H4 (cell line): ENCODE measurements at regions not wholly inside any gene's neighbourhood (a gene's known extent, or its start where the extent isn't known, plus 50 kb on each side); places are given as distances from the start of the nearest gene placed in this dataset.
"Not testable (repeated sequence)": the region's sequence is repeated elsewhere in the genome, so short reads cannot be mapped to it uniquely, and the experiment has no call there.

Source experiments
- DNase-seq: peaks from one replicate; pipeline ENCODE4 v3.0.0-alpha.2; 2015; ENCODE audit warnings: low spot score

DNA sequence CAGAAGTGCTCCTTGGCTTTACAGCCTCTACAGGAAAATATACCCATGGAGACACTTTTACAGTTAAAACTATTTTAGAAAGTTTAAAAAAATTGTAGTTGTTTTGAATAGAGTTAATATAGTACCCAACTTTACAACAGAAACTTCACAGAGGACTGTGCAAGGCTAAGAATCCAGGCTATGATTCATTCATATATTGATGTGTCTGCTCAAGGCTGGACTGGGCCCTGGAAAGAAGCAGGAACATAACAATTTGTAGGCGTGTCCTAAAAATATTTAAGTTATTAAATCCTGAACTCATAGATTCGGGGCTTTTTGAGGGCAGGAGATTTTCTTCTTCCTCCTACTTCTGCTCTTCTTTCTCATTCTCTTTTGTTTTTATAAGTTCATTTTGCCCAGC lies 291.5 kb upstream of the CCDC179 start:
- no peak for DNase-seq

DNA sequence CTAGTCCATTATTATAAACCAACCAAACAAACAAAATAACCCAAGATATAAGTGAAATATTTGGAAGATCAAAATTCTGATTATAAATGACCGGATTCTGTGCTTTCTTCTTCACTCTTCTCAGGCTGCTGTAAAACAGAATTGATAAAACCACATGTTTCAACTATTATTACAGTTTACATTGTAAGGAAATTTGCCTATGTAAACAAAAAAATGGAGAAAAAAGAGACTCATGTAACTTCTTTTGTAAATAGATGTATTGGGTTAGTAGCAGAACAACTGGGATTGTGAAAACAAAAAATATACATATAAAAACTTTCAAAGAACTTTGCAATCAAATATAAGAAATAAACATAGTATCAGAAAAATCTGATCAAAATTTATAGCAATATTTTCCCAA lies 295.2 kb upstream of the CCDC179 start:
- DNase-seq = no peak

DNA sequence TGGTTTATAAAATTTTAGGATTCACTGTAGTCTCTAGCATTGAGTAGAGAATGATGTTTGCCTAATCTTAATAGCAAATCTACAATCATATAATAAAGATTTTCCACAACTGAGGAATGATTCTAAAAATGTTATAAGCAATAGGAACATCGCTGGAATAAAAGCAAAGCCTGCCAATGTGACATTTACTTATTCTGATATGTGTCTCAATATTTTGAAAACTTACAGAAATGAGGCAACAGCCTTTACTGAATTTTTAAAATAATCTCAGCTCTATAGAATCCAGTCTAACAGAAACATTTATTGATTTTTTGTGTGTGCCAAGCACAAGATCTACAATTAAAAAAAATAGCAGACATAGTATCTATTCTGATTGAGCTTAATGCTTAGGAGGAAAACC lies 303.7 kb upstream of the CCDC179 start:
- no peak for DNase-seq

DNA sequence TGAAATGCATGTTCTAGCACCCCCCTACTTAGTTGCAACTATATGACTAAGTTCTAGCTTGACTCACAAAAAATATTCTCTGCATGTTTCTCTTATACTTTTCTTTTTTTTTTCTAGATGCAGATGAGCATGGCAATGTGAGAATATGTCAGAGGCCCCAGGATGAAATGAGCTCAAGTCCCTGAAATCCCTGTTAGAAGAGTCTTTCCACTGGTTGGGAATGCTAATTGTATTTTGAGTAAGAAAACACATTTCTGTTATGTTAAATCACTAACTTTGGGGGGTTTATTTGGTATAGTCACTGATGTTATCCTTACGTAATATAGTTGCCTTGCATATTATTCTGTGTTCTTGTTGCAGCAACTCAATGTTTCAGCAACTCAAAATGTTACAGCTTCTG lies 306.1 kb upstream of the CCDC179 start:
- DNase-seq = no peak

DNA sequence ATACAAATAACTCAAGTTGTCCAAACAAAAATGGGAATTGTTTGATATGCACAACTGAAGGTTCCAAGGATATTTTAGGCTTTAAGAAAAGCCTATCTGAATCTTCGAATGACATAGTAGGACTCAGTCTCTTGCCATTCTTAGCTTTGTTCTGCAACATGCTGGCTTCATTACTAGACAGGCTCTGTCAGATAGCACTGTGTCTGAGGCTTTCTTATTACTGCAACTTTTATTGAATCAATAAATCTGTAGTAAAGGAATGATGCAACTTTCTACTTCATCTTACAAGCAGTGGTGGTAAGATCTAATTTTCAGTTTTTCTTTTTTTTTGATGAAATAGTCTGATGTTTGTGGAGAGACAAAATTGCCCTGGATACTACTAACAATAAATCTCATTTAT lies 319.3 kb upstream of the CCDC179 start:
- no peak for DNase-seq

DNA sequence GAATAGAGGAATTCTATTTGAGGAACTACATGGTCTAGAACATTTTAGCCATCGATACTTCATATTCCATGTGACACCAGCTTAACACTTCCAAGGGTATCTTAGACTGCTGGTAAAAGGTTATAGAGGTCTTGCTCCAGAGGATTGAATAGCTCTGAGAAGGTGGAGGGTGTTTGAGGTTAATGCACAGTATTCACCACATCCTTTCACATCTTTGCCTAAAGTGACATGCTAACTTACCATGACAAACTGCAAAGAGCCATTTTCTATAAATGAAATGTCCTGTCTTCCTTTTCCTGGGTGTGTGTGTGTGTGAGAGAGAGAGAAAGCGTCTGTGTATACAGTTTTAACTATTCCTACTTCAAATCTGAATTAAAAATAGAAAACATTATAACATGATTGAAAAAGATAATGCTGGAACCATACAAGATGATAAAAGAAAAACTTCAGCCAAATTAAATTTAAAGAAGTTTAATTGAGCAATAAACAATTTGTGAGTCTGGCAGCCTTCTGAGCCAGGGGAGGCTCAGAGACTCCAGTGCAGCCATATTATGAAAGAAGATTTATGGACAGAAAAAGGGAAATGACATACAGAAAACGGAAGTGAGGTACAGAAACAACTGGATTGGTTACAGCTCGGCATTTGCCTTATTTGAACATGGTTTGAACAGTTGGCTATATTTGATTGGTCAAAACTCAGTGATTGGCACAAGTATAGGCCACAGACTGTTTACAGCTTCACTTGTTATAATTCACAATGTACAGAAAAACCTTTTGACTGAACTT lies 320.9 kb upstream of the CCDC179 start:
- DNase-seq = no peak

DNA sequence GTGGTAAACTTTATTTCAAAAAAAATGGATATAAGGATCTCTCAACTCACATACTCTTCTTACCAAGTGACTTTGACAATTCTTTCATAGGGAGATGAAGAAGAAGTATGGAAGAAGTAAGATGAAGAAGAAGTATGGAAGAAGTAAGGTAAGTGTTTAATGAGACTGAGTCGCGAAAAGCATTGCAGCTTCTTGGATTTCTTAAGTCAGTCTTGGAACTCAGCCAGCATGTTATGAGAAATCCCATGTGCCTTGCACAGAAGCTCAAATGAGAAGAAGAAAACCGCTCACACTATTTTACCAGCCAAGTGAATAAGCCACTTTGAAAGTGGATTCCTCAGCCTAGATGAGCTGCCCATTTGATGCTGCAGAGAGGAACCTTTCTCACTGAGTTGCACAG lies 332.0 kb upstream of the CCDC179 start:
- no peak for DNase-seq

DNA sequence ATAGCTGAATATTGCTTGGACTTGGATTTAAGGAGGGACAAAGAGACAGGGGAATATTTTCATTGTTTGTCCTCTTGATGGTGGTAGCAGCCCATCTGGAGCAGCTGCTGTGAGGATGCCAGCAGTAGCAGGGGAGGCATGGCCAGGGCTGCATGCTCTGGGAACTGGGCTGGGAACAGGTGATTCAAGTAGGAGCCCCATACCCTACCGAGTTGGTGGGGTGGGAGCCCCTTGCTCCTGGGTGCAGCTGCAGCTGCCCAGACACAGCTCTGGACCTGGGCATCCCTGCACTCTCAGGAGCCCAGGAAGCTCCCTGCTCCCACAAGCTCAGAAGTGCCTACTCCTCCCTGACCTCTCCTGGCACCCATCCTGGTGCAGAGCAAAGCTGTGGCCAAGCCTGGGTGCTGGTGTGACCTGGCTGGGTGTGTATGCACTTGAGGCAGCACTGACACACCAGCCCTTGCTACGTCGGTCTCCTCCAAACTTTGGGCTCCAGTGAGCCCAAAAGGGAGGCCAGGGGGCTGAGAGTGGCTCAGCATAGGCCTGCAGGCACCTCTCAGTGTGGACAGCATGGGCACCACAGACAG lies 341.8 kb upstream of the CCDC179 start:
- DNase-seq = no peak

DNA sequence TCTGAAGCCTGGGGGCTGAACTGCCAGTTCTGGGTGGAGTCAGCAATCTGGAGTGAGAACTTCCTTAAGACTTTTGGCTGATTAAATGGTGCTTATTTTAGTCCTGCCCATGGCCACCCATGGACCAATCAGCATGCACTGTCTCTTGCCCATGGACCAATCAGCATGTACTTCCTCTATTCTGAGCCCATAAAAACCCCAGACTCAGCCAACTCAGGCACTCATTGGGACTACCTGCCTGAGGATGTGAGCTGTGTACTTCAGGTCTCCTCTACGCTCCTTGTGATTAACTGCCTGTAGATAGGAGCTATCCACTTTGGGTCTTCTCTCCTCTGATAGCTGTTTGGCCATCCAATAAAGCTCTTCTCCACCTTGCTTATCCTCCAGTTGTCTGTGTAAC lies 342.3 kb upstream of the CCDC179 start:
- DNase-seq = no peak

DNA sequence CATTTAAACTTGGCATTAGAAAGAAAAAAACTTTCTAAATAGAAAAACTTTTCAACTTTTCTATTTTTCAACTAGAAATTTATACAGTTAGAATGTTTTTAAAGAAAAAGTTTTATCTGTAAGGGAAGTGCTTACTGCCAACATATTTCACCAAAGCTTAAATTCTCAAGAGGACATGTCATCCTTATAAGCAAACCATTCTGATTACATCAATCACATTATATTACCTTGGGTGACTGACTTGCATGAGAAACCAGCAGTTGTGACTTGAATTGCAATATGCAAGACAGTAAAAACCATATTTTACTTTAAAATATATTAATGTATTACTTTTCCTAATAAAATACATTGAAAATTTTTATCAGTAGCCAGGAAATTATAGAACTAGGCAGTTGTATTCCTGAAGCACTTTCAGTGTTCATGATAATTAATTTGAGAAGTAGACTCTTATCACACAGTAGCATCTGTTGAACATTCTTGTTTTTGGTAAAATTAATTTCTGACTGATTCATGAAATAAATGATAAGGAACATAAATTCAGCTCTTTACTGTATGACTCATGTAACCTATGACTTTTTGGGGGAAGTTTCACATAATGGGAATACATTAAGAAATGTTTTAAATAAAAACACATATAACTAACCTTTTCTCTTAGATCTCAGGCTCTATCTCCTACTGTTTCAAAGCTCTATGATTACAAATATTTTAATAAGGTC lies 345.0 kb upstream of the CCDC179 start:
- DNase-seq = no peak

DNA sequence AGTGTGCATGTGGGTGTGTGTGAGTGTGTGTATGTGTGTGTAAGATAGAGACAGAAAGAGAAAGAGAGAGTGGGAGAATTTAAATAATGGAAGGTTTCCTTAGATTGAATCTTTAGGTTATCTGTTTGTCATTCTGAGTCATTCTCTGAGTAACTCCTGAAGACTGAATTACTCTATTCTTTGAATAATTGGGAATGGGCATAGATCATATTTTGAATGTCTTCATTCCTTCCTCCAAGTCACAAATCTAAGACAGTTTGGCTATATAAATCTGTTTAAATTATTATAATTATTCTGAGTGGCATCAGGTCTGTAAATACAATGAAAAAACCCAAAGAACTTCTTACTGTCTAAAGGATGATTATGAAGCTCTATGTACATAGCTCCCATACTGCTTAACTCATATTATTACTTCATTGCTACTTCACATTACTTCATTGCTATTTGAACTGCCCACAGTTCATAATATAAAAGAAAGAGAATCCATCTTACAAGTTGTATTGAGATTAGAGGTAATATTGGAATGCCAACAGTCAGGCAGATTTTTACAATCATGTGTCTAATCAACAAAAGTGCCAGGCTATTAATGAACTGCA lies 346.6 kb upstream of the CCDC179 start:
- DNase-seq = no peak

DNA sequence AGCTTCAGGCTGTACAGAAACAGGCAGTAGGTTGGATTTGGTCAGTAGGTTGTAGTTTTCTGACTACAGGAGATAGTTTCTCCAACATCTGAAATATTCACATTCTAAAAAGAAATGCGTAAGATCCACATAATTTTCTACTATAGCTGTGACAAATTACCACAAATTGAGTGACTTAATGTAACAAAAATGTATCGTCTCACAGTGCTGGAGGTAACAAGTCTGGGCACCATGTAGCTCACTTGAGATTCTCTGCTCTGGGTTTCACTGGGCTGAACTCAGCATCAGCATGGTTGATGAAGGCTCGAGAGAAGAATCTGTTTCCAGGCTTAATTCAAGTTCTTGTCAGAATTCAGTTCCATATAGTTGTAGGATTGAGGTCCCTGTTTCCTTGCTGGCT lies 350.9 kb upstream of the CCDC179 start:
- DNase-seq = no peak

DNA sequence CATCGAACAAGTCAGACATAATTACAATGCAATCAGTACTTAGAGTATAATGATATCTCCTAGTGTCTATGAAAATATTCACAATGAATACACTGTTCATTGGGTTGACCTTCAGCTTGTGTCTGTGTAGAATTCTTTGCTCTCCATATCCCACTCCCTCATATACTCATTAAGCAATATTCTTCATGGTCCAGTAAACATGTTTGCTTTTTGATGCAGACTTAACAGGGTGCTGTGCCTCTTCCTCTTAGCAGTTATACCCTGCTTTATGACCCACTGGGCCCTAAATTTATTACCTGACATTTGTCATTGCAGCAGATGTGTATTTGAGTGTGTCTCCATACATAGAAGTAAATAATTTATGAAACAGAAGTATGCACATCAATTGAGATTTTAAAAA lies 352.5 kb upstream of the CCDC179 start:
- DNase-seq = no peak

DNA sequence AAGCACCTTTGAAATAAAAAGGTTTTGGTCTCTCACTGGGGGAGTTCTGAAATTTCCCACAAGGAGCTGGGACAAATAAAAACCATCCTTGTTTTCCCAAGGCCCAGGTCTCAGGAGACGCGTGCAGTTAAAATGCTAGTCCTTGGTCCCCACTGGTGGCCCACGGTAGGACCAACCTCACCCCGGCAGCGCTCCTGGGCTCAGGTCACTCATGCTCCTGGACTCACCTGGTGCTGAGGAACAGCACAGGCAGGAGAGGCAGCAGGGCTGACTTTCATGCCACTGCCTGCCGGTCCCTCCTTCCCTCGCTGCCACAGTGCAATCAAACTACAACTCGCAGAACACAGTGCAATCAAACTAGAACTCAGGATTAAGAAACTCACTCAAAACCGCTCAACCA lies 356.8 kb upstream of the CCDC179 start:
- no peak for DNase-seq

DNA sequence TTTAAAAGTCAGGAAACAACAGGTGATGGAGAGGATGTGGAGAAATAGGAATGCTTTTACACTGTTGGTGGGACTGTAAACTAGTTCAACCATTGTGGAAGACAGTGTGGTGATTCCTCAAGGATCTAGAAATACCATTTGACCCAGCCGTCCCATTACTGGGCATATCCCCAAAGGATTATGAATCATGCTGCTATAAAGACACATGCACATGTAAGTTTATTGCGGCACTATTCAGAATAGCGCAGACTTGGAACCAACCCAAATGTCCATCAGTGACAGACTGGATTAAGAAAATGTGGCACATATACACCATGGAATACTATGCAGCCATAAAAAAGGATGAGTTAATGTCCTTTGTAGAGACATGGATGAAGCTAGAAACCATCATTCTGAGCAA lies 359.8 kb upstream of the CCDC179 start:
- DNase-seq = not testable (repeated sequence)

DNA sequence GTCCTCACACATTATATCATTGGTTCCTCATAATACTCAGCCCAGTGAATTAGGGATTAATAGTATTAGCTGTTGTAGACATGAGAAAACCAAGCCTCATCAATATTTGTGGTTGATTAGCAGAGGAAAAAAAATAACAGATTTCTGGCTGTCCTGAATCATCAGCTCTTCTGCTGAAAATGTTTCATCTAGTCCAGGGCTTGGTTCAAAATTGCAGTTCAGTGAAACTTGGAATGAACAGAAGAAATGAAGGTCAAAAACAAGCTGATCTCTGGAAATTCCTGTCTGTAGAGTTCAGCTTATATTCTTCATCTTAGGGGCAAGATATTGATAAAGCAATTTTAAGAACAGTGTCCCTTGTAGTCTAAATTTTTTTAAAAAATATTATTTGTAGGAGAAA lies 361.1 kb upstream of the CCDC179 start:
- no peak for DNase-seq

DNA sequence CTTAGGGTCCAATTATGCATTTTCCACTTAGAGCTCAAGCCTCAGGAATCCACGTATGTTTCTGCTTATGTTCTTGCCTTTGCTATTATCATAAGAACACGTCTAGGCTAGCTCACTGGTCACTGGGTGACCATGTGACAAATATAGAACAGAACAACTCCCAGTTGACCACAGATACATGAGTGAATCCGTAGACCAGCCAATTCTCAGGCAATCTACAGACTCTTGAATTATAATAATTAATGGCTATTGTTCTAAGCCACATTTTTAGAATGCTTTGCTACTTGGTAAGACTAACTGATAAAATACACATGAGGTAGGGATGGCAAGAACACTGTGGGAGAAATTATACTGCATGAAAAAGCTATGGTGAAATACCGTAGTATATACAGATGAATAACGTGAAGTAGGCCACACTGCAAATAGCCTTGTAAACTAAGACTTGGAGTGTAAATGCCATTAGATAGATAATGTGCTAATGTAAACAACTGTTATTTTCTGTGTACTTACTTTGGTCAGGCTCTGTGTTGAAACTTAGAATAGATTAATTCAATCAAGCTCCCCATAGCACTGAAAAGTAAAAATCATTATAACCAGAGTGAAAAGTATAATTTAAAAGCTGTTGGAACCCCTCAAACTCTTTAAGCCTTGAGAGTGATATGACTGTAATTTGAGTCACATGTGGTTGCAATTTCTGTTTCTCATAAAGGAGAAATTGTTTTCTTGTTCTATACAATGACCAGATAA lies 366.2 kb upstream of the CCDC179 start:
- no peak for DNase-seq

DNA sequence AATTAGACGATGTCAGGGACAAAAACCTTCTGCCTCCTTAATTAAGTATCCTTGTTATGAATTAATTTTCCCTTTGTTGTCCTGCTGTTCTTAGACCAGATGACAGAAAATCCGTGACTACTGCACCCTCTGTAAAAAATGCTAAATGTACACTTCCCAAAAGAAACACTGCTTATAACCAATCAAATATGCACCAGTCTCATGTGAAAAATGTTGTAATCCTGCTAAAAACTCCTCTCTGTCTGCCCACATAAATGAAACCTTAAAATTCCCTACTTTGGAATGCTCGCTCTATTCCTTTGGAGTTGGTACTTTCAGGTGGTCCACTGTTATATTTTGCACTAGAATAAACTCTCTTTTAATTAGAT lies 366.8 kb upstream of the CCDC179 start:
- DNase-seq = no peak

DNA sequence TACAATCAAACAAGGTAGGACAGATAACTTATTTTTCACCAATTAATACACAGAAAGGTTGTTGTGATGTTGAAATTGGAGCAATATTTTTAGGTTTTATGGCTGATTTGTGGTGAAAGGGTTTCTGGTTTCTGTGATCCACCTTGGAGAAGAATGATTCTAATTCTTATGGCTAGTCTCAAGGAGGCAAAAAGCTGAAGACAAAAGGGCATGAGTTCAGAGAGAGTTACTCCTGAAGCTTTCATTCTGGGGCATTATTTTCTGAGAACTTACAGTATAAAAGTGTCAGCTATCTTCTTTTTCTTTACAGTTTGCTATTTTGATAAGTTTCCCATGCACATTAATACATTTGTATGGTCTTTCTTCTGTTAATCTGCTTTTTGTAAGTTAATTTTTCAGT lies 372.4 kb upstream of the CCDC179 start:
- no peak for DNase-seq

DNA sequence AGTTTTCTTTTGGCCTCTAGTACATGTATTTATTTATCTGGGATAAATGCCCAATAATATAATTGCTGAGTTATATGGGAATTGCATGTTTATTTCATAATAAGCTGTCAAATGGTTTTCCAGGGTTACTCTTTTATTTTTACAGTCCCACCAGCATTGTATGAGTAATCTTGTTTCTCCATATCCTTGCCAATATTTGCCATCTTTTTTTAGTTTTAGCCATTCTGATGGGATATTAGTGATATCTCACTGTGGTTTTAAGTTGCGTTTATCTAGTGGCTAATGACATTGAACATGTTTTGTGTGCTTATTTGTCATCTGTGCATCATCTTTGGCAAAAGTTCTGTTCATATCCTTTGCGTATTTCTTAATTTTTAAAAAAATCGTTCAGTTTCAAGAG lies 372.8 kb upstream of the CCDC179 start:
- DNase-seq = no peak

DNA sequence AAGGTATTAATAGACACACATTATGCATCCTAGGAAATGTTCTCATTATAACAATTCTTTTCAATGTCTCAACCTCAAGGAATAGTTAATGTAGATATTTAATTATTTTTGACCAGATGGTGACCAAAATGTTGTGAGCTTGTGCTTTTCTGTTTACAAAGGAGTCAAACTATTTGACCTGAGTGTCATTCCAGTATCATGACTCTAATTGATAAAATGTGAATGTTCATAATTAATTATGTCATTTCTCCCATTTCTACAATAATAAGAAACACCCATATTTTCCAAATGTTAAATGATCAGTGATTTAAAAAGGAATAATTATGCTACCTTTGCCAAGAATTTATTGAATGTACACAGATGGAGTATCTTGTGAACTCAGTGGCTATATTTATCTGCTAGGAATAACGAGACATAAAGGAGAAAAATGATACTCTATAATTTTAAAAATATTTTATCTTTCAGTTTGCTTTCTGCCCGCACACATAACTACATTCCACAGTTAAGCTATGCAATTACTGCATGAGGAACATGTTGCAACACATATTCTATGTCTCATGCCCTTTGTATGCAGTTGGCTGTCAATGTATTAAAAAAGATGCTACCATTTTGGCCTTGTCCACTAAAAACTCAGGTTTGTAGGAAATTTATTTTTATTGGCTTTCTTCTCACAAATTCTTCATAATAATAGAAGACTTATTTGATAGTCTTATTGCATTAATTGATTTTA lies 376.7 kb upstream of the CCDC179 start:
- no peak for DNase-seq

DNA sequence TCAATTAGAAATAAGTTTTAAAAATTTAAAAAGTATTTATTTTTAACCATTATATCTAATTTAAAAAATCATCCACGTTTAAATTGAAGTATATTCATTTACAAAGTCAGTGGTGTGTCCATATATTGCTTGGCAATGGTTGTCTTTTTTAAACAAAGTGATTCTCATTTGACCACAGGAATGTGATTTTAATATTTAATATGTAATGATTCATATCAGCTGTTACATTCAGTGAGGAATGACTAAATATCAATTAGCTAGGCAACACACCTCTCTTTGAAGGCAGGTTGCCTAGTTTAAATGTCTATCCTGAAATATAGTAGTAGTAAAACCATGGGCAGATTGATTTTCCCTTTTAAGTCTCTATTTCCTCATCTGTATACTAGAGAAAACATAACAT lies 392.2 kb upstream of the CCDC179 start:
- no peak for DNase-seq
